MM.1S (cell line): ENCODE measurements at regions not wholly inside any gene's neighbourhood (a gene's known extent, or its start where the extent isn't known, plus 50 kb on each side); places are given as distances from the start of the nearest gene placed in this dataset.

Experiments
- DNase-seq: peaks from one replicate; pipeline ENCODE4 v3.0.0-alpha.2; 2015
- H2AFZ ChIP-seq: fragments of 300-600 bp; sonication (generic); 2 replicates; pipeline ENCODE4 v1.6.0; 2016; ENCODE audit warnings: antibody characterized with exemption, low read length
- H3F3A ChIP-seq: fragments of 300-600 bp; sonication (generic); 2 replicates; pipeline ENCODE4 v1.6.1; 2016; ENCODE audit warnings: mild to moderate bottlenecking, antibody characterized with exemption, low read length, moderate library complexity, mixed read lengths; ENCODE audit not compliant: insufficient read depth
- H3K27ac ChIP-seq: fragments of 300-600 bp; sonication (generic); 2 replicates; pipeline ENCODE4 v1.5.1; 2016; ENCODE audit warnings: mild to moderate bottlenecking, low read length
- H3K27me3 ChIP-seq: fragments of 300-600 bp; sonication (generic); replicated peaks from 2 replicates; pipeline ENCODE4 v1.6.0; 2016; ENCODE audit warnings: low read length; ENCODE audit not compliant: insufficient read depth
- H3K36me3 ChIP-seq: fragments of 300-600 bp; sonication (generic); replicated peaks from 2 replicates; pipeline ENCODE4 v1.6.1; 2016; ENCODE audit warnings: mild to moderate bottlenecking, low read length, mixed read lengths; ENCODE audit not compliant: insufficient read depth
- H3K4me1 ChIP-seq: fragments of 300-600 bp; sonication (generic); 2 replicates; pipeline ENCODE4 v1.6.1; 2016; ENCODE audit warnings: low read length, mixed read lengths
- H3K4me2 ChIP-seq: fragments of 300-600 bp; sonication (generic); 2 replicates; pipeline ENCODE4 v1.6.0; 2016; ENCODE audit warnings: low read depth, low read length
- H3K4me3 ChIP-seq: fragments of 300-600 bp; sonication (generic); 2 replicates; pipeline ENCODE4 v1.5.1; 2016; ENCODE audit warnings: low read length, mixed read lengths
- H3K79me2 ChIP-seq: fragments of 300-600 bp; sonication (generic); 2 replicates; pipeline ENCODE4 v1.6.1; 2016; ENCODE audit warnings: mixed run types, low read length, mixed read lengths
- H3K9ac ChIP-seq: fragments of 300-600 bp; sonication (generic); 2 replicates; pipeline ENCODE4 v1.6.1; 2016; ENCODE audit warnings: low read length, mixed read lengths
- H3K9me2 ChIP-seq: fragments of 300-600 bp; sonication (generic); replicated peaks from 2 replicates; pipeline ENCODE4 v1.6.1; 2016; ENCODE audit warnings: mild to moderate bottlenecking, low read length, mixed read lengths; ENCODE audit not compliant: insufficient read depth
- H3K9me3 ChIP-seq: fragments of 300-600 bp; sonication (generic); replicated peaks from 2 replicates; pipeline ENCODE4 v1.6.1; 2016; ENCODE audit warnings: mild to moderate bottlenecking, low read length, mixed read lengths; ENCODE audit not compliant: insufficient read depth
- H4K20me1 ChIP-seq: fragments of 300-600 bp; sonication (generic); 2 replicates; pipeline ENCODE4 v1.6.1; 2016; ENCODE audit warnings: mild to moderate bottlenecking, low read length, moderate library complexity, mixed read lengths; ENCODE audit not compliant: insufficient read depth
- EZH2 ChIP-seq: fragments of 300-600 bp; sonication (generic); optimal IDR thresholded peaks from 2 replicates; pipeline ENCODE3; 2017; ENCODE audit warnings: low read depth, mild to moderate bottlenecking, antibody characterized with exemption, low read length, mixed read lengths
- EZH2phosphoT487 ChIP-seq: fragments of 300-600 bp; sonication (generic); IDR thresholded peaks from 2 replicates; pipeline ENCODE4 v1.6.1; 2018; ENCODE audit warnings: antibody characterized with exemption, low read length
- TF ChIP-seq, protein P1 (sequence below): fragments of 300-600 bp; sonication (generic); IDR thresholded peaks from 2 replicates; pipeline ENCODE4 v1.5.1; 2016; ENCODE audit warnings: antibody characterized with exemption, low read length, mixed read lengths

GRCh38 chr2:36277146-36277808 lies 78.3 kb upstream of the CRIM1 start:
- no peaks in the 10 kb centered on the region for H3K36me3 ChIP-seq
- H3K4me2 ChIP-seq: no peak overlapping the region
- no peaks in the 10 kb centered on the region for H4K20me1 ChIP-seq
- no peaks in the 10 kb centered on the region for H3K4me1 ChIP-seq
- DNase-seq: no peak
- TF ChIP-seq EZH2 (no peak), EZH2phosphoT487 (no peak)
- TF ChIP-seq, protein P1, sequence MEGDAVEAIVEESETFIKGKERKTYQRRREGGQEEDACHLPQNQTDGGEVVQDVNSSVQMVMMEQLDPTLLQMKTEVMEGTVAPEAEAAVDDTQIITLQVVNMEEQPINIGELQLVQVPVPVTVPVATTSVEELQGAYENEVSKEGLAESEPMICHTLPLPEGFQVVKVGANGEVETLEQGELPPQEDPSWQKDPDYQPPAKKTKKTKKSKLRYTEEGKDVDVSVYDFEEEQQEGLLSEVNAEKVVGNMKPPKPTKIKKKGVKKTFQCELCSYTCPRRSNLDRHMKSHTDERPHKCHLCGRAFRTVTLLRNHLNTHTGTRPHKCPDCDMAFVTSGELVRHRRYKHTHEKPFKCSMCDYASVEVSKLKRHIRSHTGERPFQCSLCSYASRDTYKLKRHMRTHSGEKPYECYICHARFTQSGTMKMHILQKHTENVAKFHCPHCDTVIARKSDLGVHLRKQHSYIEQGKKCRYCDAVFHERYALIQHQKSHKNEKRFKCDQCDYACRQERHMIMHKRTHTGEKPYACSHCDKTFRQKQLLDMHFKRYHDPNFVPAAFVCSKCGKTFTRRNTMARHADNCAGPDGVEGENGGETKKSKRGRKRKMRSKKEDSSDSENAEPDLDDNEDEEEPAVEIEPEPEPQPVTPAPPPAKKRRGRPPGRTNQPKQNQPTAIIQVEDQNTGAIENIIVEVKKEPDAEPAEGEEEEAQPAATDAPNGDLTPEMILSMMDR: no peak
- H3K79me2 ChIP-seq: no peaks in the 10 kb centered on the region
- no peaks in the 10 kb centered on the region for H3K9me3 ChIP-seq
- H3K9ac ChIP-seq: no peak overlapping the region
- H2AFZ ChIP-seq: no peak overlapping the region
- H3K27me3 ChIP-seq: no peaks in the 10 kb centered on the region
- no peak overlapping the region for H3K4me3 ChIP-seq
- H3K27ac ChIP-seq: no peak overlapping the region
- H3F3A ChIP-seq: no peaks in the 10 kb centered on the region
- no peaks in the 10 kb centered on the region for H3K9me2 ChIP-seq

DNA sequence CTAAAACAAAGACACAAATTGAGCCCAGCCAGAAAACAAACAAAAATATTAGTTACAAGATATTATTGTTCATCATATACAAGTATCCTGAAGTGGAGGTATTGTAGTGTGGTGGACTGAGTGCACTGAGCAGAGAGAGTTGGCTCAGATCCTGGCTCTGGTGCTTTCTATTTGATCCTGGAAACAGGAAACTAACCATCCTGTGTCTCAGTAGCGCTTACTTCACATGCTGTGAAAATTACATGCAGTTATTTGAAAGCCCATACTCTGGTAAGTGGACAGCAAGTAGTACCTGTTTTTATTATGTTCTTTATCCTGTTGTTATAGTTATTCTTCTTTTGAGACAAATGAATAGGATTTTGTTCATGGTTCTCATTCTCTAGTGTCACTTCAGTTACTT lies 84.3 kb upstream of the CRIM1 start:
- no peak for DNase-seq
- H2AFZ ChIP-seq: no peak overlapping the region
- no peaks in the 10 kb centered on the region for H3F3A ChIP-seq
- H3K9me3 ChIP-seq: no peaks in the 10 kb centered on the region
- no peaks in the 10 kb centered on the region for H3K9me2 ChIP-seq
- H3K27ac ChIP-seq: no peak overlapping the region
- H3K36me3 ChIP-seq: no peaks in the 10 kb centered on the region
- TF ChIP-seq, protein P1: no peak
- TF ChIP-seq EZH2: no peak
- no peak for TF ChIP-seq EZH2phosphoT487
- H3K4me2 ChIP-seq: no peak overlapping the region
- no peak overlapping the region for H3K9ac ChIP-seq
- H4K20me1 ChIP-seq: no peaks in the 10 kb centered on the region
- no peak overlapping the region for H3K4me3 ChIP-seq
- no peaks in the 10 kb centered on the region for H3K4me1 ChIP-seq
- no peaks in the 10 kb centered on the region for H3K27me3 ChIP-seq
- no peaks in the 10 kb centered on the region for H3K79me2 ChIP-seq

DNA sequence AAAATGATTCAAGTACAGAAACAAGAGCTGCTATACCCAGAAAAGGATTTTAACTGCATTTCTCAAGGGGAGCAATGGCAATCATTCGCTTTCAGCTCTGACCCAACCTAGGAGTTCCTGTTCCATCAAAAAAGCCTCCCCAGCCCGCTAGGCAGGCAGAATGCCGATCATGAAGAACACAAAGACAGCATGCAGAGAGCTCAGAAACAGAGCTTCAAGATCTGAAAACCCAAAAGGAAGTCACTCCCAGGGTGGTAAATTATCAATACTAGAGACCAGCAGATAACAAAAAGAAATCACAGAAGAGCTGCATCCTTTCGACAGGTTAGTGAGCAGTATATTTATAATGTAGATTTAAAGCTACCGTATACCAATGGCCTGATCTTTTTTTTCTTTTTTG lies 84.8 kb upstream of the CRIM1 start:
- Histone ChIP-seq H3K79me2 (no peaks in the 10 kb centered on the region), H3K9me2 (no peaks in the 10 kb centered on the region), H3K27ac (no peak overlapping the region), H3K27me3 (no peaks in the 10 kb centered on the region), H3K4me3 (no peak overlapping the region), H3K4me2 (no peak overlapping the region), H2AFZ (no peak overlapping the region), H3K9me3 (no peaks in the 10 kb centered on the region), H3K36me3 (no peaks in the 10 kb centered on the region), H3K4me1 (no peaks in the 10 kb centered on the region), H3F3A (no peaks in the 10 kb centered on the region), H3K9ac (no peak overlapping the region), H4K20me1 (no peaks in the 10 kb centered on the region)
- DNase-seq: no peak
- no peak for TF ChIP-seq EZH2phosphoT487

DNA sequence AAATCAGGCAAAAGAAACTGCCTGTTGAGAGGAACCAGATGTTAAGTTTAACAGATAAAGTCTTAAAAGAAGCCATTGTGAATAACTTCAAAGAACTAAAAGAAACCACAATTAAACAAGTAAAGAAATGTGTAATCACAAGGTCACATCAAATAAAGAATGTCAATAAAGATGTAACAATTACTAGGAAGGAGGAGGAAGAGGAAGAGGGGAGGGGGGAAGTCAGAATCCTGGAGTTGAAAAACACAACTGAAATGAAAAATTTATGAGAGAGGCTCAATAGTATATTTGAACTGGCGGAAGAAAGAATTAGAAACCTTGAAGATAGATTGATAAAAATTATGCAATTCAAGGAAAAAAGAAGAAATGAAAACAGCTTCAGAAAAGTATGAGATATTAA lies 88.4 kb upstream of the CRIM1 start:
- Histone ChIP-seq H3K79me2 (no peaks in the 10 kb centered on the region), H2AFZ (no peak overlapping the region), H3K9ac (no peak overlapping the region), H3K9me2 (no peaks in the 10 kb centered on the region), H3K4me1 (no peaks in the 10 kb centered on the region), H3K9me3 (no peaks in the 10 kb centered on the region), H4K20me1 (no peaks in the 10 kb centered on the region), H3F3A (no peaks in the 10 kb centered on the region), H3K27ac (no peak overlapping the region), H3K4me3 (no peak overlapping the region), H3K36me3 (no peaks in the 10 kb centered on the region), H3K4me2 (no peak overlapping the region), H3K27me3 (no peaks in the 10 kb centered on the region)
- TF ChIP-seq EZH2: no peak
- no peak for DNase-seq
